Adrenal gland (tissue), 9 donors: ENCODE measurements at regions not wholly inside any gene's neighbourhood (a gene's known extent, or its start where the extent isn't known, plus 50 kb on each side); places are given as distances from the start of the nearest gene placed in this dataset.

Source experiments
- DNase-seq, 7 donors: peaks; one replicate each; pipeline ENCODE4 v3.0.0-alpha.2; 2019 to 2020
- H3K27ac ChIP-seq, 5 donors: fragments of 200-600 bp; sonication (generic) in 4 of 5; 1 replicate in 3 of 5; 2 replicates in 2 of 5; pipeline versions ENCODE4 v1.5.1 to v1.8.0; 2016 to 2020; ENCODE audit warnings: mild to moderate bottlenecking in 1 of 5
- H3K27me3 ChIP-seq: fragments of 200-600 bp; 2 replicates; pipeline ENCODE4 v1.8.0; 2021
- H3K36me3 ChIP-seq, 2 donors: fragments of 200-600 bp; replicated peaks in 1 of 2; 1 replicate in 1 of 2; 2 replicates in 1 of 2; pipeline versions ENCODE4 v1.5.1 to v1.8.0; 2018 to 2022
- H3K4me1 ChIP-seq, 2 donors: fragments of 200-600 bp; replicated peaks in 1 of 2; 1 replicate in 1 of 2; 2 replicates in 1 of 2; pipeline versions ENCODE4 v1.5.1 to v1.8.0; 2018 to 2021
- H3K4me3 ChIP-seq, 4 donors: fragments of 200-600 bp; sonication (generic) in 3 of 4; one replicate each; pipeline ENCODE4 v1.5.1; 2016 to 2018
- H3K9me3 ChIP-seq, 3 donors: fragments of 200-600 bp; sonication (generic) in 1 of 3; replicated peaks in 1 of 3; 1 replicate in 2 of 3; 2 replicates in 1 of 3; pipeline versions ENCODE4 v1.5.1 to v1.8.0; 2016 to 2021
- POLR2A ChIP-seq, 2 donors: fragments of 450-650 bp; IDR thresholded peaks; one replicate each; pipeline ENCODE4 v1.6.1; 2017; ENCODE audit warnings: antibody characterized with exemption in 2 of 2, mild to moderate bottlenecking in 2 of 2, moderate library complexity in 1 of 2
- WGBS, 4 donors: extraction: QIAGEN DNeasy Blood & Tissue Kit in 2 of 4; methylation state at CpG; one replicate each; pipeline versions ENCODE4 v1.1.5 to v1.1.7; 2013 to 2017; 5-methylcytosine and 5-hydroxymethylcytosine counted together
- intact Hi-C, 2 donors: fragments of 100-400 bp; cut with DNase I; formaldehyde crosslinking; loops; one replicate each; pipeline versions ENCODE4 v1.14.1 to v1.15.0; 2022 to 2023
- TF ChIP-seq, protein P1 (sequence below), 6 experiments: fragments of 450-650 bp in 4 of 6; fragments of 200-600 bp in 2 of 6; sonication (generic) in 1 of 6; IDR thresholded peaks; 1 replicate in 5 of 6; 2 replicates in 1 of 6; pipeline versions ENCODE4 v1.5.1 to v1.8.0; 2016 to 2021; ENCODE audit warnings: antibody characterized with exemption in 6 of 6, mild to moderate bottlenecking in 2 of 6, moderate library complexity in 1 of 6
- donor health status: healthy with polysubstance abuse.
- donor health status: Bipolar disorder and iron deficiency.
- donor health status: DM: yes; HTN: yes; CAD: no.
- donor health status: DM: no; HTN: no; CAD: no.
- donor health status: DM: no; HTN: no; CAD: no.

DNA sequence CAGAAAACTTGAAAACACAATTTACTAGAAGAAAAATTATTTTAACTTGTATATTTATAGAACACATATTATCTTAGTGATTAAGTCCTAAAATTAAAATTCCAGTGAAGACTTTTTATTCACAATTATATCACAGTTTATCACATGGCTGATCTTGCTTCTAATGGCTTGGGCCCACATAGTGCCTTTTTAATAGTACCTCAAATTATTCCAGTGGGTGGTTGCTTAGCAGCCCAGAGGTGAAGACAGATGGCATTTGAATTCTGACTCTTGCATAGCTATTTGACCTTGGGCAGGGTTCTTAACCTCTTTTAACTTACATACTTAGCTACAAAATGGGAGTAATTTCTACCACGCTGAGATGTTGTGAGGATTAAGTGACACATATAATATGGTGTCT is 214.7 kb upstream of the SGO1 start:
- no peaks in the 10 kb centered on the region for H3K9me3 ChIP-seq
- no peaks in the 10 kb centered on the region for H3K4me1 ChIP-seq
- H3K36me3 ChIP-seq, result no peaks in the 10 kb centered on the region
- H3K27me3 ChIP-seq, result no peaks in the 10 kb centered on the region
- TF ChIP-seq, protein P1, sequence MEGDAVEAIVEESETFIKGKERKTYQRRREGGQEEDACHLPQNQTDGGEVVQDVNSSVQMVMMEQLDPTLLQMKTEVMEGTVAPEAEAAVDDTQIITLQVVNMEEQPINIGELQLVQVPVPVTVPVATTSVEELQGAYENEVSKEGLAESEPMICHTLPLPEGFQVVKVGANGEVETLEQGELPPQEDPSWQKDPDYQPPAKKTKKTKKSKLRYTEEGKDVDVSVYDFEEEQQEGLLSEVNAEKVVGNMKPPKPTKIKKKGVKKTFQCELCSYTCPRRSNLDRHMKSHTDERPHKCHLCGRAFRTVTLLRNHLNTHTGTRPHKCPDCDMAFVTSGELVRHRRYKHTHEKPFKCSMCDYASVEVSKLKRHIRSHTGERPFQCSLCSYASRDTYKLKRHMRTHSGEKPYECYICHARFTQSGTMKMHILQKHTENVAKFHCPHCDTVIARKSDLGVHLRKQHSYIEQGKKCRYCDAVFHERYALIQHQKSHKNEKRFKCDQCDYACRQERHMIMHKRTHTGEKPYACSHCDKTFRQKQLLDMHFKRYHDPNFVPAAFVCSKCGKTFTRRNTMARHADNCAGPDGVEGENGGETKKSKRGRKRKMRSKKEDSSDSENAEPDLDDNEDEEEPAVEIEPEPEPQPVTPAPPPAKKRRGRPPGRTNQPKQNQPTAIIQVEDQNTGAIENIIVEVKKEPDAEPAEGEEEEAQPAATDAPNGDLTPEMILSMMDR (IDR thresholded peaks at IDR 0.05), result no peak
- no peak for TF ChIP-seq POLR2A (IDR thresholded peaks at IDR 0.05)
- DNase-seq, result no peak
- intact Hi-C loops, result no loop called here
- no peak overlapping the region for H3K27ac ChIP-seq
- 83 to 95% (median 93%) methylated on average over 1 of the region's 1 CpG for WGBS, 4 donors
- H3K4me3 ChIP-seq, result no peak overlapping the region

DNA sequence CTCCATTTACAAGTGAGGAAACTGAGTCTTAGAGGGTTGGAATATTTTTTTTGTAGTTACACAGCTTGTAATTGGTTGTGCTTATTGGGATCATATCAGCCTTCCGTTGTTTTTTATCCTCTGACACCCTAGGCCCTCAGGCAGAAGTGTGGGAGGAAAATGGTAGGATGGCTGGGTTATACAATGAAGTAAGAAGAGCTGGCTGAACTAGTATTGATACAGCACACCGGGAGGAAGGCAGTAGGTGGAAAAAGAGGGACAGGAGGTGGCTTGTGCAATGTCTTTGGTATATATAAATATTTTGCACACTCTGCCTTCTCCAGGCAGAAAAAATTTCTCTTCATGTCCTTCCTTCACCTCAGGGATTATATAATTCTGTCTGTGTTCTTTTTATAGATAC is 214.3 kb upstream of the SGO1 start:
- intact Hi-C loops, result no loop called here
- 78 to 85% (median 80%) methylated on average over 2 of the region's 2 CpGs for WGBS, 4 donors
- no peaks in the 10 kb centered on the region for H3K9me3 ChIP-seq

DNA sequence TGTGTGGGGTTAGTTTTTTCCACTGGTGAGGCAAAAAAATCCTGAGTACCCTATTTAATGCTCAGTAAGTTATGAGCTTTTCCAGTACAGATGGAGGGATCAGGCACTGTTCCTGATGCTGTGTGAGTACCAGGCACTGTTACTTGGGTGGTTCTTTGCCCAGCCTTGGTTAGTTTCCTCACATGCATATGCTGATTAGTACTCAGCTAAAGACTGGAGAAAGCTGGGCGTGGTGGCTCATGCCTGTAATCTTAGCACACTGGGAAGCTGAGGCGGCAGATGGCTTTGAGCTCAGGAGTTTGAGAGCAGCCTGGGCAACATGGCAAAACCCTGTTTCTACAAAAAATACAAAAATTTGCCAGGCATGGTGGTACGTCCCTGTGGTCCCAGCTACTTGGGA is 210.3 kb upstream of the SGO1 start:
- no peaks in the 10 kb centered on the region for H3K36me3 ChIP-seq
- DNase-seq, result no peak
- no peaks in the 10 kb centered on the region for H3K4me1 ChIP-seq
- no peaks in the 10 kb centered on the region for H3K27me3 ChIP-seq
- WGBS, 4 donors, result 73 to 90% (median 83%) methylated on average over 3 of the region's 3 CpGs
- H3K4me3 ChIP-seq, result no peak overlapping the region
- no peaks in the 10 kb centered on the region for H3K9me3 ChIP-seq
- H3K27ac ChIP-seq, result no peak overlapping the region
- no peak for TF ChIP-seq POLR2A (IDR thresholded peaks at IDR 0.05)
- TF ChIP-seq, protein P1 (IDR thresholded peaks at IDR 0.05), result no peak
- intact Hi-C loops, result no loop called here

More for the DNA sequence above, 214.3 kb upstream of the SGO1 start:
- H3K36me3 ChIP-seq, result no peaks in the 10 kb centered on the region
- no peak for TF ChIP-seq POLR2A (IDR thresholded peaks at IDR 0.05)
- TF ChIP-seq, protein P1 (IDR thresholded peaks at IDR 0.05), result no peak
- no peaks in the 10 kb centered on the region for H3K27me3 ChIP-seq
- DNase-seq, result no peak
- H3K4me1 ChIP-seq, result no peaks in the 10 kb centered on the region
- H3K4me3 ChIP-seq, result no peak overlapping the region
- no peak overlapping the region for H3K27ac ChIP-seq

DNA sequence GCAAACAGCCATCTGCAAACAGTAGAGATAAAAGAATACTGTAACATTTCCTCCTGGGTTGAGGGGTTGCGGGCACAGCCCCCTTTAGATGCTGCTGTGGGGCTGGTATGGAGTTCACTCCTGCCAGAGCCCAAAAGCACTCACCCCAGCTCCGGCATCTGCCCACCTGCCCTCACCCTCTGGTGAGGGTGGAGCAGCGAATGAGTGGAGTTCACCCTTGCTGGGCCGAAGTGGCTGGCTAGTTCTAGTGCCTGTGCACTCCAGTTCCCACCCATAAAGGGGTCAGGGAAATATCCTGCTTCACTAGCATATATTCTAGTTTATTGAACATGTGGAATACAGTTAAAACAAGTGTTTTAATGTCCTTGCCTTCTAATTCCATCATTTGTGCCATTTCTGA is 209.7 kb upstream of the SGO1 start:
- 76 to 85% (median 81%) methylated on average over 4 of the region's 4 CpGs for WGBS, 4 donors
- DNase-seq, result no peak
- Histone ChIP-seq H3K4me1 (no peaks in the 10 kb centered on the region), H3K9me3 (no peaks in the 10 kb centered on the region), H3K27ac (no peak overlapping the region), H3K36me3 (no peaks in the 10 kb centered on the region), H3K27me3 (no peaks in the 10 kb centered on the region), H3K4me3 (no peak overlapping the region)
- intact Hi-C loops, result no loop called here
- no peak for TF ChIP-seq POLR2A (IDR thresholded peaks at IDR 0.05)
- TF ChIP-seq, protein P1 (IDR thresholded peaks at IDR 0.05), result no peak
